ENCODE measurements at regions not wholly inside any gene's neighbourhood (a gene's known extent, or its start where the extent isn't known, plus 50 kb on each side); places are given as distances from the start of the nearest gene placed in this dataset.

- Histone ChIP-seq H3K9me3 (no peaks in the 10 kb centered on the region), H3K36me3 (ENCODE audit: control insufficient read depth, insufficient read depth, low read length) (no peaks in the 10 kb centered on the region), H3K4me1 (no peaks in the 10 kb centered on the region), H3K4me3 (ENCODE audit: low read depth, low read length) (no peak overlapping the region), H3K27me3 (replicated peaks; ENCODE audit: control insufficient read depth, insufficient read depth, low read length) (no peaks in the 10 kb centered on the region)
- TF ChIP-seq, protein P1, sequence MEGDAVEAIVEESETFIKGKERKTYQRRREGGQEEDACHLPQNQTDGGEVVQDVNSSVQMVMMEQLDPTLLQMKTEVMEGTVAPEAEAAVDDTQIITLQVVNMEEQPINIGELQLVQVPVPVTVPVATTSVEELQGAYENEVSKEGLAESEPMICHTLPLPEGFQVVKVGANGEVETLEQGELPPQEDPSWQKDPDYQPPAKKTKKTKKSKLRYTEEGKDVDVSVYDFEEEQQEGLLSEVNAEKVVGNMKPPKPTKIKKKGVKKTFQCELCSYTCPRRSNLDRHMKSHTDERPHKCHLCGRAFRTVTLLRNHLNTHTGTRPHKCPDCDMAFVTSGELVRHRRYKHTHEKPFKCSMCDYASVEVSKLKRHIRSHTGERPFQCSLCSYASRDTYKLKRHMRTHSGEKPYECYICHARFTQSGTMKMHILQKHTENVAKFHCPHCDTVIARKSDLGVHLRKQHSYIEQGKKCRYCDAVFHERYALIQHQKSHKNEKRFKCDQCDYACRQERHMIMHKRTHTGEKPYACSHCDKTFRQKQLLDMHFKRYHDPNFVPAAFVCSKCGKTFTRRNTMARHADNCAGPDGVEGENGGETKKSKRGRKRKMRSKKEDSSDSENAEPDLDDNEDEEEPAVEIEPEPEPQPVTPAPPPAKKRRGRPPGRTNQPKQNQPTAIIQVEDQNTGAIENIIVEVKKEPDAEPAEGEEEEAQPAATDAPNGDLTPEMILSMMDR (IDR thresholded peaks at IDR 0.05; ENCODE audit: insufficient read depth in 1 of 2, low read depth in 1 of 2, low read length in 1 of 2, severe bottlenecking in 1 of 2, unreplicated experiment in 1 of 2) = no peak
- Mint-ChIP-seq H3K27ac (ENCODE audit: unreplicated experiment) (no peak overlapping the region), H3K4me1 (ENCODE audit: low read depth, unreplicated experiment) (no peaks in the 10 kb centered on the region), H3K36me3 (ENCODE audit: insufficient read depth, unreplicated experiment) (no peaks in the 10 kb centered on the region), H3K27me3 (ENCODE audit: insufficient read depth, unreplicated experiment) (peaks cover 2% of the 10 kb centered on the region), H3K9me3 (ENCODE audit: unreplicated experiment) (no peaks in the 10 kb centered on the region), H3K4me3 (ENCODE audit: unreplicated experiment) (no peak overlapping the region)
- intact Hi-C loops (cut with micrococcal nuclease; ENCODE audit: unreplicated experiment) = no loop called here
- BruUV-seq (replicated peaks) = no TSS peak
- CTCF ChIA-PET = no interaction called here
- DNase-seq = no peak
- POLR2A ChIA-PET = no interaction called here
Observed at GRCh38 chr4:43586813-43587212, 694.3 kb downstream of the GRXCR1 start.

DNA sequence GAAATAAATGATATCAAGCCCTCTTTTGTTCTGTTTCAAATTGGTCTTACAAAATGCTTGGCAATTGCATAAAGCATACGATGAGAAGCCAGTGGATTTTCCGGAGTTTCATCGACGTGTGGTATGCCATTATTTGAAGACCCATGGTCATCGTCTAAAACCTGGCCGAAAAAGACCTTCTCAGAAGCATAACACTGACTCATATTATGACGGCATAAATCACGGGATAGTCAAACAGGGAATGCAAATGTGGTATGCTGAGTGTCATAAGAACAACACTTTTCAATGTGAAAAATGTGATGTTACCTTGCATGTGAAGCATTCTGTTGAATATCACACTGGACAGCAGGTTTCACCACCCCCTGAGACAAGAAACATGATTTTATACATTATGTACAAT lies 695.2 kb downstream of the GRXCR1 start:
- ChIA-PET POLR2A (no interaction called here), CTCF (no interaction called here)
- H3K27ac Mint-ChIP-seq (ENCODE audit: unreplicated experiment) = no peak overlapping the region

GRCh38 chr4:43607400-43607799 lies 714.9 kb downstream of the GRXCR1 start:
- Mint-ChIP-seq H3K9me3 (ENCODE audit: unreplicated experiment) (no peaks in the 10 kb centered on the region), H3K27ac (ENCODE audit: unreplicated experiment) (no peak overlapping the region), H3K4me3 (ENCODE audit: unreplicated experiment) (no peak overlapping the region), H3K27me3 (ENCODE audit: insufficient read depth, unreplicated experiment) (no peaks in the 10 kb centered on the region), H3K4me1 (ENCODE audit: low read depth, unreplicated experiment) (no peaks in the 10 kb centered on the region), H3K36me3 (ENCODE audit: insufficient read depth, unreplicated experiment) (no peaks in the 10 kb centered on the region)
- no peak overlapping the region for H3K4me3 ChIP-seq (ENCODE audit: low read depth, low read length)
- TF ChIP-seq, protein P1 (IDR thresholded peaks at IDR 0.05; ENCODE audit: insufficient read depth in 1 of 2, low read depth in 1 of 2, low read length in 1 of 2, severe bottlenecking in 1 of 2, unreplicated experiment in 1 of 2) = no peak
- H3K27me3 ChIP-seq (replicated peaks; ENCODE audit: control insufficient read depth, insufficient read depth, low read length) = no peaks in the 10 kb centered on the region
- CTCF ChIA-PET = no interaction called here
- intact Hi-C loops (cut with micrococcal nuclease; ENCODE audit: unreplicated experiment) = no loop called here
- DNase-seq = no peak
- H3K9me3 ChIP-seq = no peaks in the 10 kb centered on the region
- no peaks in the 10 kb centered on the region for H3K4me1 ChIP-seq
- POLR2A ChIA-PET = no interaction called here
- no peaks in the 10 kb centered on the region for H3K36me3 ChIP-seq (ENCODE audit: control insufficient read depth, insufficient read depth, low read length)
- no TSS peak for BruUV-seq (replicated peaks)

More for the DNA sequence above, 695.2 kb downstream of the GRXCR1 start:
- H3K27me3 ChIP-seq (replicated peaks; ENCODE audit: control insufficient read depth, insufficient read depth, low read length) = no peaks in the 10 kb centered on the region
- Mint-ChIP-seq H3K4me1 (ENCODE audit: low read depth, unreplicated experiment) (no peaks in the 10 kb centered on the region), H3K27me3 (ENCODE audit: insufficient read depth, unreplicated experiment) (peaks cover 2% of the 10 kb centered on the region), H3K36me3 (ENCODE audit: insufficient read depth, unreplicated experiment) (no peaks in the 10 kb centered on the region), H3K4me3 (ENCODE audit: unreplicated experiment) (no peak overlapping the region), H3K9me3 (ENCODE audit: unreplicated experiment) (no peaks in the 10 kb centered on the region)
- no peaks in the 10 kb centered on the region for H3K4me1 ChIP-seq
- DNase-seq = no peak
- TF ChIP-seq, protein P1 (IDR thresholded peaks at IDR 0.05; ENCODE audit: insufficient read depth in 1 of 2, low read depth in 1 of 2, low read length in 1 of 2, severe bottlenecking in 1 of 2, unreplicated experiment in 1 of 2) = no peak
- H3K36me3 ChIP-seq (ENCODE audit: control insufficient read depth, insufficient read depth, low read length) = no peaks in the 10 kb centered on the region
- intact Hi-C loops (cut with micrococcal nuclease; ENCODE audit: unreplicated experiment) = no loop called here
- H3K9me3 ChIP-seq = no peaks in the 10 kb centered on the region
- no TSS peak for BruUV-seq (replicated peaks)
- H3K4me3 ChIP-seq (ENCODE audit: low read depth, low read length) = no peak overlapping the region

Measured in Caco-2 (cell line).